ENCODE measurements at regions not wholly inside any gene's neighbourhood (a gene's known extent, or its start where the extent isn't known, plus 50 kb on each side); places are given as distances from the start of the nearest gene placed in this dataset.

GRCh38 chr15:99873451-99873850 is 140.2 kb upstream of the LYSMD4 start:
- DNase-seq, result no peak
- CTCF ChIA-PET, result no interaction called here
- H3K27me3 ChIP-seq (replicated peaks in 2 of 5; ENCODE audit: control insufficient read depth in 4 of 5, insufficient read depth in 5 of 5, low read length in 4 of 5), result no peaks in the 10 kb centered on the region
- POLR2A ChIA-PET, result no interaction called here
- H3K4me3 ChIP-seq (ENCODE audit: control insufficient read depth in 1 of 7, extremely low read depth in 1 of 7, insufficient read depth in 4 of 7, low read depth in 2 of 7, low read length in 6 of 7), result no peak overlapping the region
- 100% methylated on average over 1 of the region's 2 CpGs for WGBS (ENCODE audit: insufficient coverage)
- no peaks in the 10 kb centered on the region for H3K4me1 ChIP-seq (ENCODE audit: control extremely low read depth in 1 of 4, control insufficient read depth in 4 of 4, insufficient read depth in 4 of 4, low read length in 3 of 4)
- H3K27ac ChIP-seq (ENCODE audit: insufficient read depth in 1 of 2, low read depth in 1 of 2, low read length in 2 of 2, poor library complexity in 1 of 2, severe bottlenecking in 2 of 2), result no peak overlapping the region
- no peaks in the 10 kb centered on the region for H3K9me3 ChIP-seq (ENCODE audit: control extremely low read depth in 1 of 5, control insufficient read depth in 4 of 5, insufficient read depth in 2 of 5, low read depth in 1 of 5, low read length in 4 of 5)
- peaks cover 0 to 2% (median 0%) of the 10 kb centered on the region in 4 experiments for H3K36me3 ChIP-seq (ENCODE audit: control insufficient read depth in 4 of 4, insufficient read depth in 4 of 4, low read length in 3 of 4)

- Histone ChIP-seq H3K27me3 (replicated peaks in 2 of 5; ENCODE audit: control insufficient read depth in 4 of 5, insufficient read depth in 5 of 5, low read length in 4 of 5) (no peaks in the 10 kb centered on the region), H3K4me1 (ENCODE audit: control extremely low read depth in 1 of 4, control insufficient read depth in 4 of 4, insufficient read depth in 4 of 4, low read length in 3 of 4) (no peaks in the 10 kb centered on the region), H3K4me3 (ENCODE audit: control insufficient read depth in 1 of 7, extremely low read depth in 1 of 7, insufficient read depth in 4 of 7, low read depth in 2 of 7, low read length in 6 of 7) (no peak overlapping the region), H3K9me3 (ENCODE audit: control extremely low read depth in 1 of 5, control insufficient read depth in 4 of 5, insufficient read depth in 2 of 5, low read depth in 1 of 5, low read length in 4 of 5) (no peaks in the 10 kb centered on the region), H3K36me3 (ENCODE audit: control insufficient read depth in 4 of 4, insufficient read depth in 4 of 4, low read length in 3 of 4) (no peaks in the 10 kb centered on the region), H3K27ac (ENCODE audit: insufficient read depth in 1 of 2, low read depth in 1 of 2, low read length in 2 of 2, poor library complexity in 1 of 2, severe bottlenecking in 2 of 2) (no peak overlapping the region)
- DNase-seq, result no peak
- 95% methylated on average over 2 of the region's 3 CpGs for WGBS (ENCODE audit: insufficient coverage)
- POLR2A ChIA-PET, result no interaction called here
- CTCF ChIA-PET, result no interaction called here
These were observed 130.4 kb upstream of the LYSMD4 start for GRCh38 chr15:99863550-99864198.

GRCh38 chr15:99857836-99858235 is 124.6 kb upstream of the LYSMD4 start:
- WGBS (ENCODE audit: insufficient coverage), result no CpG with 5 or more reads among the region's 1 CpG
- no peak overlapping the region for H3K27ac ChIP-seq (ENCODE audit: insufficient read depth in 1 of 2, low read depth in 1 of 2, low read length in 2 of 2, poor library complexity in 1 of 2, severe bottlenecking in 2 of 2)
- ChIA-PET CTCF (no interaction called here), POLR2A (no interaction called here)
- no peaks in the 10 kb centered on the region for H3K36me3 ChIP-seq (ENCODE audit: control insufficient read depth in 4 of 4, insufficient read depth in 4 of 4, low read length in 3 of 4)
- H3K4me3 ChIP-seq (ENCODE audit: control insufficient read depth in 1 of 7, extremely low read depth in 1 of 7, insufficient read depth in 4 of 7, low read depth in 2 of 7, low read length in 6 of 7), result no peak overlapping the region
- H3K4me1 ChIP-seq (ENCODE audit: control extremely low read depth in 1 of 4, control insufficient read depth in 4 of 4, insufficient read depth in 4 of 4, low read length in 3 of 4), result no peaks in the 10 kb centered on the region
- no peak for DNase-seq
- no peaks in the 10 kb centered on the region for H3K27me3 ChIP-seq (replicated peaks in 2 of 5; ENCODE audit: control insufficient read depth in 4 of 5, insufficient read depth in 5 of 5, low read length in 4 of 5)
- H3K9me3 ChIP-seq (ENCODE audit: control extremely low read depth in 1 of 5, control insufficient read depth in 4 of 5, insufficient read depth in 2 of 5, low read depth in 1 of 5, low read length in 4 of 5), result no peaks in the 10 kb centered on the region

- H3K27me3 ChIP-seq (replicated peaks in 2 of 5; ENCODE audit: control insufficient read depth in 4 of 5, insufficient read depth in 5 of 5, low read length in 4 of 5), result no peaks in the 10 kb centered on the region
- H3K9me3 ChIP-seq (ENCODE audit: control extremely low read depth in 1 of 5, control insufficient read depth in 4 of 5, insufficient read depth in 2 of 5, low read depth in 1 of 5, low read length in 4 of 5), result no peaks in the 10 kb centered on the region
- H3K4me3 ChIP-seq (ENCODE audit: control insufficient read depth in 1 of 7, extremely low read depth in 1 of 7, insufficient read depth in 4 of 7, low read depth in 2 of 7, low read length in 6 of 7), result no peak overlapping the region
- H3K36me3 ChIP-seq (ENCODE audit: control insufficient read depth in 4 of 4, insufficient read depth in 4 of 4, low read length in 3 of 4), result no peaks in the 10 kb centered on the region
- H3K27ac ChIP-seq (ENCODE audit: insufficient read depth in 1 of 2, low read depth in 1 of 2, low read length in 2 of 2, poor library complexity in 1 of 2, severe bottlenecking in 2 of 2), result no peak overlapping the region
- WGBS (ENCODE audit: insufficient coverage), result no CpG with 5 or more reads among the region's 1 CpG
- POLR2A ChIA-PET, result no interaction called here
- CTCF ChIA-PET, result no interaction called here
- no peak for DNase-seq
- no peaks in the 10 kb centered on the region for H3K4me1 ChIP-seq (ENCODE audit: control extremely low read depth in 1 of 4, control insufficient read depth in 4 of 4, insufficient read depth in 4 of 4, low read length in 3 of 4)
These were observed 117.3 kb upstream of the LYSMD4 start for GRCh38 chr15:99850517-99850916.

- H3K36me3 ChIP-seq (ENCODE audit: control insufficient read depth in 4 of 4, insufficient read depth in 4 of 4, low read length in 3 of 4), result no peaks in the 10 kb centered on the region
- no peak overlapping the region for H3K4me3 ChIP-seq (ENCODE audit: control insufficient read depth in 1 of 7, extremely low read depth in 1 of 7, insufficient read depth in 4 of 7, low read depth in 2 of 7, low read length in 6 of 7)
- H3K9me3 ChIP-seq (ENCODE audit: control extremely low read depth in 1 of 5, control insufficient read depth in 4 of 5, insufficient read depth in 2 of 5, low read depth in 1 of 5, low read length in 4 of 5), result no peaks in the 10 kb centered on the region
- H3K4me1 ChIP-seq (ENCODE audit: control extremely low read depth in 1 of 4, control insufficient read depth in 4 of 4, insufficient read depth in 4 of 4, low read length in 3 of 4), result no peaks in the 10 kb centered on the region
- peak in 1 of 3 donors; percentile 0 for DNase-seq
- 100% methylated on average over 2 of the region's 3 CpGs for WGBS (ENCODE audit: insufficient coverage)
- H3K27ac ChIP-seq (ENCODE audit: insufficient read depth in 1 of 2, low read depth in 1 of 2, low read length in 2 of 2, poor library complexity in 1 of 2, severe bottlenecking in 2 of 2), result no peak overlapping the region
- ChIA-PET POLR2A (no interaction called here), CTCF (no interaction called here)
- H3K27me3 ChIP-seq (replicated peaks in 2 of 5; ENCODE audit: control insufficient read depth in 4 of 5, insufficient read depth in 5 of 5, low read length in 4 of 5), result no peaks in the 10 kb centered on the region
These were observed 111.8 kb upstream of the LYSMD4 start for GRCh38 chr15:99845009-99845408.

- WGBS (ENCODE audit: insufficient coverage), result no CpG with 5 or more reads among the region's 8 CpGs
- H3K27ac ChIP-seq (ENCODE audit: insufficient read depth in 1 of 2, low read depth in 1 of 2, low read length in 2 of 2, poor library complexity in 1 of 2, severe bottlenecking in 2 of 2), result no peak overlapping the region
- H3K36me3 ChIP-seq (ENCODE audit: control insufficient read depth in 4 of 4, insufficient read depth in 4 of 4, low read length in 3 of 4), result peaks cover 0 to 3% (median 1%) of the 10 kb centered on the region in 4 experiments
- no peak overlapping the region for H3K4me3 ChIP-seq (ENCODE audit: control insufficient read depth in 1 of 7, extremely low read depth in 1 of 7, insufficient read depth in 4 of 7, low read depth in 2 of 7, low read length in 6 of 7)
- ChIA-PET POLR2A (no interaction called here), CTCF (no interaction called here)
- no peaks in the 10 kb centered on the region for H3K9me3 ChIP-seq (ENCODE audit: control extremely low read depth in 1 of 5, control insufficient read depth in 4 of 5, insufficient read depth in 2 of 5, low read depth in 1 of 5, low read length in 4 of 5)
- no peaks in the 10 kb centered on the region for H3K4me1 ChIP-seq (ENCODE audit: control extremely low read depth in 1 of 4, control insufficient read depth in 4 of 4, insufficient read depth in 4 of 4, low read length in 3 of 4)
- no peaks in the 10 kb centered on the region for H3K27me3 ChIP-seq (replicated peaks in 2 of 5; ENCODE audit: control insufficient read depth in 4 of 5, insufficient read depth in 5 of 5, low read length in 4 of 5)
- no peak for DNase-seq
These were observed 110.9 kb upstream of the LYSMD4 start for GRCh38 chr15:99844150-99844549.

- peaks cover 0 to 7% (median 2%) of the 10 kb centered on the region in 4 experiments for H3K36me3 ChIP-seq (ENCODE audit: control insufficient read depth in 4 of 4, insufficient read depth in 4 of 4, low read length in 3 of 4)
- no peak overlapping the region for H3K4me3 ChIP-seq (ENCODE audit: control insufficient read depth in 1 of 7, extremely low read depth in 1 of 7, insufficient read depth in 4 of 7, low read depth in 2 of 7, low read length in 6 of 7)
- H3K27ac ChIP-seq (ENCODE audit: insufficient read depth in 1 of 2, low read depth in 1 of 2, low read length in 2 of 2, poor library complexity in 1 of 2, severe bottlenecking in 2 of 2), result no peak overlapping the region
- DNase-seq, result no peak
- no peaks in the 10 kb centered on the region for H3K9me3 ChIP-seq (ENCODE audit: control extremely low read depth in 1 of 5, control insufficient read depth in 4 of 5, insufficient read depth in 2 of 5, low read depth in 1 of 5, low read length in 4 of 5)
- CTCF ChIA-PET, result no interaction called here
- no peaks in the 10 kb centered on the region for H3K4me1 ChIP-seq (ENCODE audit: control extremely low read depth in 1 of 4, control insufficient read depth in 4 of 4, insufficient read depth in 4 of 4, low read length in 3 of 4)
- no peaks in the 10 kb centered on the region for H3K27me3 ChIP-seq (replicated peaks in 2 of 5; ENCODE audit: control insufficient read depth in 4 of 5, insufficient read depth in 5 of 5, low read length in 4 of 5)
- WGBS (ENCODE audit: insufficient coverage), result no CpG with 5 or more reads among the region's 1 CpG
- POLR2A ChIA-PET, result no interaction called here
These were observed 108.8 kb upstream of the LYSMD4 start for GRCh38 chr15:99842071-99842470.

All from common myeloid progenitor, CD34-positive (primary cell).